Iris pigment epithelial cell (primary cell): ENCODE measurements at regions not wholly inside any gene's neighbourhood (a gene's known extent, or its start where the extent isn't known, plus 50 kb on each side); places are given as distances from the start of the nearest gene placed in this dataset.

Experiments used
- DNase-seq: peaks from one replicate; pipeline ENCODE4 v3.0.0-alpha.2; 2011; ENCODE audit warnings: low read depth

GRCh38 chr1:30048905-30049304 lies 674.5 kb downstream of the MATN1 start:
- DNase-seq = no peak

DNA sequence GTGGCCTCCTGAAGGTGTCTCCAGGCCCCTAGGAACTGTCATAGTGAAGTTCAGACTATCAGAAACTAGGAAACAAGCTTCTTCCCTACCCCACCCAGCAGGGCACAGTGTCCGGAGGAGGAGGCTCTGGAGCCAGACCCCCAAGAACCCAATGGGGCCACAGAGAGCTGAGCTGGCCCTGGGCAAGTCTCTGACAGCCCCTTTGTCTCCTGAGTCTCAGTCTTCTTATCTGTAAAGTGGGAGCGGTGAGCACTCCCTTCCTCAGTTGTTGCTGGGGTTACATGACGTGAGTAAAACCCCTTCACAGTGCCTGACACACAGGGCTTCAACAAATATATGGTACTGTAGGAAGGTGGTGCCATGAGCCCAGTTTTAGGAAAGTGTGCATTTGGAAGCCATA lies 675.8 kb downstream of the MATN1 start:
- no peak for DNase-seq

GRCh38 chr1:30046751-30047150 lies 676.6 kb downstream of the MATN1 start:
- no peak for DNase-seq

GRCh38 chr1:30045304-30046090 lies 677.9 kb downstream of the MATN1 start:
- DNase-seq = no peak

- no peak for DNase-seq
These were observed 678.7 kb downstream of the MATN1 start for GRCh38 chr1:30044656-30045144.

DNA sequence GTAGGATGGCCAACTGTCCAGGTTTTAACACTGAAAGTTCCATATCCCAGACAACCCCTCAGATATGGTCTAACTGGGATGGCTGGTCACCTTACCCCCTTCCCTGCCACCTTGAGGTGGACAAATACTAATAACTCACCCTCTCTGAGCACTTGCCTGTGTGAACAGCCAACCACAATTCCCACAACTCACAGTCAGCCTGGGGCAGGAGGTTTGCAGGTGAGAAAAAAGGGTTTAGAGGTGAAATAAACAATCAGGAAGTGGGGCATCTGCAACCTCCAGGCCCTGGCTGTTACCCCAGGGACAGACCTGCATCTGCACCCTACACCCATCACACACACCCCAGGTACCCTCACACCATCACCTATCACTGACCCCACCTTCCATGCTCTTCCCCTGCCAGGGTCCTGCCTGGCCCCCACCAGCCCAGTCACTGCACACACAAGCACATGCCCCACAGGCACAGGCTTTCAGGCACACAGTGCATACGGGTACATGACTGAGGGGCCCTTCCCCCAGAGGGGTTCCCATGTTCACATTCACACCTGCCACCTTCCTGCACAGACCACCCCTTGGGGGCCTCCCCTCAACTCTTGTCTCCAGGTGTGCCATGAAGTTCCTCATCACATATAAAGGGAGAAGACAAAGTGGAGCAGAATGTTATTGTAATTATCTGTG lies 679.5 kb downstream of the MATN1 start:
- no peak for DNase-seq

DNA sequence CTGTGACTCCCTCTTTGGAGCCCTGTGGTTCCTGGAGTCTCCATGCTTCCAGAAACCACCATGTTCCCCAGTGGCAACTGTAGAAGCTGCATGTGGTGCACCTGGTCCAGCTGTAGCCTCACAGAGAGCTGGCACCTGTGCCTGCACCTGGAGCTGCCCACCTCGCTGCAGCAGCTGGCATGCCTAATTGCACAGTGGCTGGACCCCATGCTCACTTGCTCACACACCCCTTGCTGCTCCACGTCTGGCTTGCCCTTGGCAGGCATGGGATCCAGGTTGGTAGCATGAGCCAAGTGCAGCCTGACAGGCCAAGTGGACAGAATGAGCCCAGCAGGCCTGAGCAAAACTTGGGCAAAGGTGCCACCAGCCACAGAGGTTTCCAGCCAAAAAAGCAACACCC lies 680.1 kb downstream of the MATN1 start:
- DNase-seq = no peak

DNA sequence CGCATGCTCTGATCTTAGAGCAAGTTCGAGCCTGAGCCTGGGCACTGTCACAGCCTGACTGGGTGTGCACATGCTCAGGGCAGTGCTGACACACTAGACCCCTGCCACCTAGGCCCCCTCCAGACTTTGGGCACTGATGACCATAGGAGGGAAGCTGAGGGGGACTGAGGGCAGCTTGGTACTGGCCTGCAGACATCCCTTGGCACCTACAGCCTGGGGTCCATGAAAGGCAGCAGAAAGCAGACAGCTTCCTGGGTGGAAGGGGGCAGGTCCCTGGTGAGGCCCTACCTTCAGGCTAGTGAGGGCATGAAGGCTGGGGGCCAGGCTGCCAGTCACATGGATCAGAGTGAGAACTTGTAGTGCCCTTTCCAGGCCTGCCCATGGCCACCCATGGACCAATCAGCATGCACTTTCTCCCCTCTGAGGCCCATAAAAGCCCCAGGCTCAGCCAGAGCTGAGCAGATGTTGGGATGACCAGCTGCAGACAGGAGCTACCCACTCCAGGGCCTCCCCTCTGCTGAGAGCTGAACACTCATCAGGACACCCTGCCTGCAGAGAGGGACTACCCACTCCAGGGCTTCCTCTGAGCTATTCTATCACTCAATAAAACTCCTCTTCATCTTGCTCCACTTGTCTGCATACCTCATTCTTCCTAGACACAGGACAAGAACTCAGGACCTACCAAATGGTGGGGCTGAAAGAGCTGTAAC lies 680.8 kb downstream of the MATN1 start:
- no peak for DNase-seq

DNA sequence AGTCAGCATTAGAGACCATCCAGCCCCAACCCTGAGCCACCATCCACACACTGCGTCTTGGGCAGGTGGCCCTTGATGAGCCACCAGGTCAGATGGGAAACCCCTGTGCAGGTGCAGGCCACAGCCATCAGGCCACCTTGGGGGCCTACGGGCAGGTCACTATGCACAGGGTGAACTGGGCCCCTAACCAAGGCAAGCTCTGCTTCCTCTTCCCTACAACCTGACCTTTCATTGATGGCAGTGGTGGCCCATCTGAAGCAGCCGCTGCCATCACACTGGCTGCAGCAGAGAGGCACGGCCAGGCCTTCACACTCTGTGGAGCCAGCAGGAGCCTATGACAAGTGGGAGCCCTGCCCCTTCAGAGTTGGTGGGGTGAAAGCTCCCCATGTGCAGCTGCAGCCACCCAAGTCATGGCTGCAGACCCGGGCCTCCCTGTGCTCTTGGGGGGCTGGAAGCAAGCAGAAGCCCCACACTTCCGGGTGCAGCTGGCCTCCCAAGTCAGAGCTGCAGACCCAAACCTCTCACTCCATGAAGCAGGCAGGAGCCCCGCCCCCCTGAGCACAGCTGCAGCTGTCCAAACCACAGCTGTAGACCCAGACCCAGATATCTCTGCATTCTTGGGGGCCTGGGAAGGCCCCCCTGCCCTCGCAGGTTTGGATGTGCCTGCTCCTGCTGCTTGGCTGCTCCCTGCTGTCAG lies 681.5 kb downstream of the MATN1 start:
- DNase-seq = no peak

DNA sequence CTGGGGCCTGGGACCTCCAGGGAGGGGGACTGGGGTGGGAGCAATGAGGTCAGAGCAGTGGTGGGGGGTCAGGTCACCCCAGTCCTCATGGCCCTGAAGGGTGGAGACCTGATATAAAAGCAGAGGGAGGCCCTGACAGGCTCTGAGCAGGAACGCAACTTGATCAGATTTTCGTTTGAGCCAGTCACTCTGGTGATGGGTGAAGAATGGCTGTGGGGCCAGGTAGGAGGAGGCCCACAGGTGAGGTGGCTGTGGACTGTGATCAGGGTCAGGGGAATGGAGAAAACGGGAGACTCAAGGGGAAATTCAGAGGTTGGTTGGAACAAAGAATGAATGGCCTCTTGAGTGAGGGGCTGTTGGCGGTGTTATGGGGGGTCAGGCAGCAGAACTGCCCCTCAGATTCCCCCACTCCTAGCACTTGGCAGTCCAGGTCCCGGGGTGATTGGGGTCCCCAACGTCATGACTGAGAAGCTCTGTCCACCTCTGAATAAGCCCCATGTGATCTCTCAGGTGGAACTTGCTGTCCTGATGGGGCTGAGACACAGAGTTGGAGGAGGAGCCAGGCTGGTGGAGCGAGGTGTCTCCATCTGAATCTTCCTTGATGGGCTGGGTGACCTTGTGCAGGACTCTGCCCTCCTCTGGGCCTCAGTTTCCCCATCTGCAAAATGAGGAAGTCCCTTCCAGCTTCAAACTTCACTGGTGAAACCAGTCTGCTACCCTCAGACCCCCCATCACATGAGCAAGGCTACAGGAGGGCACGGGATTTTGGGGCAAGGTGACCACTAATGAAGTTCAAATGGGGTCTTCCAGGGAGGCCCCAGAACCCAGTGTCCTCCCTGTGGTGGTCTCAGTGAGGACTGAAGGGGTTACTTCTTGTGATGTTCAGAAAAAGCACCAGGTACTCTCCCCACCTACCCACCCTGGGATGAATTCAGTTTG lies 683.0 kb downstream of the MATN1 start:
- no peak for DNase-seq

DNA sequence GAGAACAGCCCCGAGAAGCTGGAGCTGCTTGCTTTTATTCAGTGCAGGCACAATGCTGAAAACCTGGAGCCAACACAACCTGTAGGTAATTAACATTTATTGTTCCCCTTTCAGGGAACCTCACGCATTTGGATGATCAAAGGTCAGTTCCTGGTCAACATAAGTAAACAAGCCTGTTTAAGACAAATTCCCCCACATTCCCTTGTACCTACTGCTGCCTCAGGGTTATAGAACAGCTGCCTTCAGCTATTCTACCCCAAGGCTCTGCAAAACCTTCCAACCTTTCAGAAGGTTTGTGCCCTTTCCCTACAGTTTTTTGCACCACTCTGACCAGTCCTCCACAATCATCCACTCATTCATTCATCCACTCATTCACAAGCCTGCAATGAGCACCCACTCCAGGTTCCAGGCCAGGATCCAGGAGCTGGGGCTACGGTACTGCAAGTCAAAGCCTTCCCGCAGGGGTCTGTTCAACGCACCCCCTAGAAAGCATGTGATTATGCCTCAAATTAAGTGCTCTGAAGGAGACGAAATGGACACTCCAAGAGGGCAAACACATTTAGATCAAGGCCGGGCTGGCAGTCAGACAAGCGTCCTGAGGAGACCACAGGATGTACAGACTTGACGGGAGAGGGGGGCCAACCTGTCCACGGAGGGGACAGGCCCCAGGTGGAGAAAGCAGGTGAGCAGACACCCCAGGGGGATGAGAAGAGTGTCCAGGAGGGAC lies 683.9 kb downstream of the MATN1 start:
- DNase-seq = no peak

GRCh38 chr1:30038134-30039025 lies 685.0 kb downstream of the MATN1 start:
- DNase-seq = no peak

DNA sequence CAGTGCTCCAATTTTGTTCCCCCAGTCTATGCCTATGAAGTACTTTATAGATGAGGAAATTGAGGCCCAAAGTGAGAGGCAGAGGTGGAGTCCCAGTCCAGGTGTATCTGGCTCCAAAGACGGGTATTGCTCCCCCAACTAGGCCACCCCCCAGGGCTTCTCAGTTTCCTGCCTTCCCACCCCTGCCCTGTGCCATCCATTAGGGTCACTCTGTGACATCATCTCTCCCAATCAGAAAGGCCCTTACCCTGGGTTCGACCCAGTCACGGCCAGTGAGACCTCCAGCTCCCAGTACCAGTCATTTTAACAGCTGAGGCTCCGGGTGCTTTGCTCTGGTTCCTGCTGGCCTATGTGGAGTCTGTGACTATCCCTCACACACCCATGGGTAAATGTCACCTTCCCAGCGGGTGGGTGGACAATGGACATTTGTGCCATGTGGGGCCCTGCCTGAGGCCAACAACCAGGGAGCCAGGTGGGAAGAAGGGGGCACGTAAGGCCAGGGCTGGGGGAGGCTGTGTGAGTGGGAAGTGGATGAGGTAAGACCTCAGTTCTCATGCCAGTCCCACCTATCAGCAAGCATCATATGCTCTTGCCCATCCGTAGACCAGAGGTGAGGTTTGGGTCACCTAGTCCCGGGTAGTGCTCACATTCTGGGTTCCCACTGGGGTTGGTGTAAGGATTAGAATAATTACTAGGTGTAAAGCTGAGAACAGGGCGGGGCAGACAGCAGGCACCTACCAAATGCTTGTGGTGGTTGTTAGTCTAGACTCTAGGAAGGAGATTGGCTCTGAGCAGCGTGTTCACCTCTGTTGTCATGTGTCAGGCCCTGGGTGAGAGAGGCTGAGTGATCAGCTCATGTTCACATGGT lies 685.9 kb downstream of the MATN1 start:
- no peak for DNase-seq

- DNase-seq = no peak
These were observed 686.7 kb downstream of the MATN1 start for GRCh38 chr1:30036666-30037065.

- no peak for DNase-seq
These were observed 687.2 kb downstream of the MATN1 start for GRCh38 chr1:30036229-30036547.

- no peak for DNase-seq
These were observed 687.7 kb downstream of the MATN1 start for GRCh38 chr1:30035522-30036228.

GRCh38 chr1:30034627-30035521 lies 688.5 kb downstream of the MATN1 start:
- no peak for DNase-seq
